NCI-H82 (cell line): ENCODE measurements at regions not wholly inside any gene's neighbourhood (a gene's known extent, or its start where the extent isn't known, plus 50 kb on each side); places are given as distances from the start of the nearest gene placed in this dataset.

Source experiments
- DNase-seq: peaks from one replicate; lab custom pipeline; 2025; lab: John Stamatoyannopoulos, UW

GRCh38 chr9:17970277-17970676 is 391.4 kb downstream of the SH3GL2 start:
- DNase-seq = no peak

- DNase-seq = no peak
Measured at GRCh38 chr9:17978773-17979172, 399.9 kb downstream of the SH3GL2 start.

- no peak for DNase-seq
Measured at GRCh38 chr9:17986595-17986994, 407.7 kb downstream of the SH3GL2 start.

GRCh38 chr9:17987189-17987588 is 408.3 kb downstream of the SH3GL2 start:
- peak; percentile 56 for DNase-seq

GRCh38 chr9:17988489-17988888 is 409.6 kb downstream of the SH3GL2 start:
- no peak for DNase-seq

- no peak for DNase-seq
Measured at GRCh38 chr9:17990602-17991001, 411.7 kb downstream of the SH3GL2 start.

GRCh38 chr9:17993024-17993423 is 414.2 kb downstream of the SH3GL2 start:
- no peak for DNase-seq

GRCh38 chr9:17994695-17995425 is 416.0 kb downstream of the SH3GL2 start:
- DNase-seq = no peak

GRCh38 chr9:17996728-17997127 is 417.9 kb downstream of the SH3GL2 start:
- DNase-seq = no peak

- DNase-seq = no peak
Measured at GRCh38 chr9:18002718-18003438, 424.0 kb downstream of the SH3GL2 start.

- DNase-seq = no peak
Measured at GRCh38 chr9:18006591-18006990, 427.7 kb downstream of the SH3GL2 start.

- DNase-seq = no peak
Measured at GRCh38 chr9:18007621-18008020, 428.8 kb downstream of the SH3GL2 start.

GRCh38 chr9:18009902-18010301 is 431.0 kb downstream of the SH3GL2 start:
- DNase-seq = no peak

GRCh38 chr9:18010492-18010891 is 431.6 kb downstream of the SH3GL2 start:
- peak; percentile 2 for DNase-seq

- no peak for DNase-seq
Measured at GRCh38 chr9:18012170-18012569, 433.3 kb downstream of the SH3GL2 start.

GRCh38 chr9:18014556-18014955 is 435.7 kb downstream of the SH3GL2 start:
- no peak for DNase-seq

GRCh38 chr9:18015116-18015515 is 436.2 kb downstream of the SH3GL2 start:
- DNase-seq = no peak

- no peak for DNase-seq
Measured at GRCh38 chr9:18017136-18017535, 438.3 kb downstream of the SH3GL2 start.

GRCh38 chr9:18018221-18018620 is 439.4 kb downstream of the SH3GL2 start:
- DNase-seq = no peak

- DNase-seq = no peak
Measured at GRCh38 chr9:18018661-18019060, 439.8 kb downstream of the SH3GL2 start.

- DNase-seq = no peak
Measured at GRCh38 chr9:18020121-18020745, 441.4 kb downstream of the SH3GL2 start.

GRCh38 chr9:18022642-18023041 is 443.8 kb downstream of the SH3GL2 start:
- DNase-seq = no peak

GRCh38 chr9:18023332-18023731 is 444.5 kb downstream of the SH3GL2 start:
- DNase-seq = no peak
